Activated naive CD4-positive, alpha-beta T cell treated with Interleukin-2 at 50 U/mL for 16 hours (primary cell): ENCODE measurements at regions not wholly inside any gene's neighbourhood (a gene's known extent, or its start where the extent isn't known, plus 50 kb on each side); places are given as distances from the start of the nearest gene placed in this dataset.
"Not testable (repeated sequence)": the region's sequence is repeated elsewhere in the genome, so short reads cannot be mapped to it uniquely, and the experiment has no call there.

Source experiments
- DNase-seq: peaks from one replicate; pipeline ENCODE4 v3.0.0-alpha.2; 2020

- no peak for DNase-seq
These were observed 62.5 kb upstream of the ENPP6 start for GRCh38 chr4:184280137-184280536.

GRCh38 chr4:184279496-184280061, 61.9 kb upstream of the ENPP6 start:
- DNase-seq: no peak

GRCh38 chr4:184277769-184278168, 60.1 kb upstream of the ENPP6 start:
- not testable (repeated sequence) for DNase-seq

- DNase-seq: not testable (repeated sequence)
These were observed 59.3 kb upstream of the ENPP6 start for GRCh38 chr4:184277010-184277409.

- not testable (repeated sequence) for DNase-seq
These were observed 58.7 kb upstream of the ENPP6 start for GRCh38 chr4:184276346-184276745.

- no peak for DNase-seq
These were observed 58.1 kb upstream of the ENPP6 start for GRCh38 chr4:184275766-184276165.

GRCh38 chr4:184274286-184274951, 56.7 kb upstream of the ENPP6 start:
- DNase-seq: no peak

- peak; percentile 36 for DNase-seq
These were observed 55.8 kb upstream of the ENPP6 start for GRCh38 chr4:184273166-184274147.

- no peak for DNase-seq
These were observed 53.2 kb upstream of the ENPP6 start for GRCh38 chr4:184270808-184271413.

- no peak for DNase-seq
These were observed 52.3 kb upstream of the ENPP6 start for GRCh38 chr4:184269879-184270430.

GRCh38 chr4:184268584-184269160, 51.0 kb upstream of the ENPP6 start:
- no peak for DNase-seq

GRCh38 chr4:184267673-184268583, 50.3 kb upstream of the ENPP6 start:
- peak; percentile 83 for DNase-seq
